Keratinocyte (primary cell): ENCODE measurements at regions not wholly inside any gene's neighbourhood (a gene's known extent, or its start where the extent isn't known, plus 50 kb on each side); places are given as distances from the start of the nearest gene placed in this dataset.

Experiments
- CTCF ChIP-seq, 3 experiments: IDR thresholded peaks in 1 of 3; conservative IDR thresholded peaks in 1 of 3; optimal IDR thresholded peaks in 1 of 3; 2 replicates in 2 of 3; 3 replicates in 1 of 3; pipeline versions ENCODE3 to v1.5.1; 2011; ENCODE audit warnings: low read length in 3 of 3, mild to moderate bottlenecking in 3 of 3, moderate library complexity in 2 of 3, control low read depth in 1 of 3, inconsistent platforms in 1 of 3; ENCODE audit not compliant: insufficient read depth in 2 of 3; ENCODE audit errors: extremely low read depth in 1 of 3
- EZH2 ChIP-seq: IDR thresholded peaks from one replicate; pipeline ENCODE4 v1.6.1; 2012; ENCODE audit warnings: inconsistent platforms, mild to moderate bottlenecking, low read length, moderate library complexity

- no peak for TF ChIP-seq CTCF (optimal IDR thresholded peaks at IDR 0.05 in 1 of 3, IDR thresholded peaks at IDR 0.05 in 1 of 3, conservative IDR thresholded peaks at IDR 0.05 in 1 of 3; ENCODE audit: extremely low read depth in 1 of 3, insufficient read depth in 2 of 3, low read length in 3 of 3)
- TF ChIP-seq EZH2 = no peak
Measured at GRCh38 chr13:54175466-54175865, 1146.9 kb downstream of the OLFM4 start.
